ENCODE measurements at regions not wholly inside any gene's neighbourhood (a gene's known extent, or its start where the extent isn't known, plus 50 kb on each side); places are given as distances from the start of the nearest gene placed in this dataset.

- no peak for DNase-seq
These were observed 795.1 kb upstream of the ZEB2 start for GRCh38 chr2:145315053-145315452.

- no peak for DNase-seq
These were observed 794.3 kb upstream of the ZEB2 start for GRCh38 chr2:145314119-145314633.

GRCh38 chr2:145305889-145306288 lies 786.0 kb upstream of the ZEB2 start:
- no peak for DNase-seq

- DNase-seq = no peak
These were observed 784.6 kb upstream of the ZEB2 start for GRCh38 chr2:145304501-145304900.

GRCh38 chr2:145303536-145303935 lies 783.6 kb upstream of the ZEB2 start:
- DNase-seq = no peak

- no peak for DNase-seq
These were observed 783.0 kb upstream of the ZEB2 start for GRCh38 chr2:145302886-145303285.

GRCh38 chr2:145302451-145302850 lies 782.5 kb upstream of the ZEB2 start:
- no peak for DNase-seq

GRCh38 chr2:145299368-145299767 lies 779.4 kb upstream of the ZEB2 start:
- DNase-seq = no peak

GRCh38 chr2:145292166-145292565 lies 772.2 kb upstream of the ZEB2 start:
- DNase-seq = no peak

GRCh38 chr2:145290986-145291385 lies 771.1 kb upstream of the ZEB2 start:
- no peak for DNase-seq

GRCh38 chr2:145289946-145290345 lies 770.0 kb upstream of the ZEB2 start:
- DNase-seq = no peak

- DNase-seq = no peak
These were observed 769.0 kb upstream of the ZEB2 start for GRCh38 chr2:145288650-145289496.

GRCh38 chr2:145287736-145288135 lies 767.8 kb upstream of the ZEB2 start:
- no peak for DNase-seq

GRCh38 chr2:145286716-145287275 lies 766.9 kb upstream of the ZEB2 start:
- DNase-seq = no peak

GRCh38 chr2:145284551-145284950 lies 764.6 kb upstream of the ZEB2 start:
- no peak for DNase-seq

- no peak for DNase-seq
These were observed 763.2 kb upstream of the ZEB2 start for GRCh38 chr2:145283131-145283530.

GRCh38 chr2:145277922-145278321 lies 758.0 kb upstream of the ZEB2 start:
- no peak for DNase-seq

GRCh38 chr2:145273840-145274239 lies 753.9 kb upstream of the ZEB2 start:
- no peak for DNase-seq

GRCh38 chr2:145268931-145269330 lies 749.0 kb upstream of the ZEB2 start:
- DNase-seq = peak; percentile 62

GRCh38 chr2:145267451-145267850 lies 747.5 kb upstream of the ZEB2 start:
- no peak for DNase-seq

GRCh38 chr2:145265244-145265643 lies 745.3 kb upstream of the ZEB2 start:
- DNase-seq = no peak

- no peak for DNase-seq
These were observed 740.8 kb upstream of the ZEB2 start for GRCh38 chr2:145260674-145261073.

- DNase-seq = no peak
These were observed 740.2 kb upstream of the ZEB2 start for GRCh38 chr2:145260081-145260480.

GRCh38 chr2:145258903-145259579 lies 739.1 kb upstream of the ZEB2 start:
- DNase-seq = peak; percentile 87
